GM19043 (cell line): ENCODE measurements at regions not wholly inside any gene's neighbourhood (a gene's known extent, or its start where the extent isn't known, plus 50 kb on each side); places are given as distances from the start of the nearest gene placed in this dataset.
"Not testable (repeated sequence)": the region's sequence is repeated elsewhere in the genome, so short reads cannot be mapped to it uniquely, and the experiment has no call there.

ENCODE experiments used
- ATAC-seq: cut with Tn5 transposase; IDR thresholded peaks from one replicate; pipeline ENCODE4 v1.9.1; 2021; ENCODE audit warnings: low read depth; ENCODE audit not compliant: unreplicated experiment

- ATAC-seq, result not testable (repeated sequence)
Measured at GRCh38 chr10:56441337-56441736, 80.3 kb upstream of the ZWINT start.
